Calu3 (cell line): ENCODE measurements at regions not wholly inside any gene's neighbourhood (a gene's known extent, or its start where the extent isn't known, plus 50 kb on each side); places are given as distances from the start of the nearest gene placed in this dataset.

Experiments
- BruUV-seq: library from RNA; stranded (reverse); fragments of 400-500 nt; replicated peaks from 2 replicates; lab custom pipeline; 2021; lab: Mats Ljungman, UMichigan
- CTCF ChIA-PET: fragments of 300-600 bp; sonication (Branson Sonifier 250); formaldehyde crosslinking; loops from one replicate; lab custom pipeline; 2022; ENCODE audit warnings: antibody characterized with exemption; lab: Charles Lee
- DNase-seq: peaks from one replicate; pipeline ENCODE4 v3.0.0; 2022
- H3K27ac Mint-ChIP-seq: one replicate; pipeline ENCODE4 v1.8.0; 2022; ENCODE audit warnings: mixed read lengths; ENCODE audit not compliant: unreplicated experiment
- H3K27me3 Mint-ChIP-seq: one replicate; pipeline ENCODE4 v1.8.0; 2022; ENCODE audit warnings: mixed read lengths; ENCODE audit not compliant: unreplicated experiment
- H3K36me3 Mint-ChIP-seq: one replicate; pipeline ENCODE4 v1.8.0; 2022; ENCODE audit warnings: mild to moderate bottlenecking, moderate library complexity, mixed read lengths; ENCODE audit not compliant: insufficient read depth, unreplicated experiment
- H3K4me1 Mint-ChIP-seq: one replicate; pipeline ENCODE4 v1.8.0; 2022; ENCODE audit warnings: mild to moderate bottlenecking, low read depth, mixed read lengths; ENCODE audit not compliant: unreplicated experiment
- H3K4me3 Mint-ChIP-seq: one replicate; pipeline ENCODE4 v1.8.0; 2022; ENCODE audit warnings: mild to moderate bottlenecking, low read depth, moderate library complexity, mixed read lengths; ENCODE audit not compliant: unreplicated experiment
- H3K9me3 Mint-ChIP-seq: one replicate; pipeline ENCODE4 v1.8.0; 2022; ENCODE audit warnings: low read depth, mixed read lengths; ENCODE audit not compliant: unreplicated experiment
- intact Hi-C: fragments of 100-400 bp; cut with micrococcal nuclease; formaldehyde crosslinking; loops from one replicate; pipeline ENCODE4 v1.10.0; 2022; ENCODE audit not compliant: unreplicated experiment
- TF ChIP-seq, protein P1 (sequence below): fragments of 200-600 bp; IDR thresholded peaks from one replicate; pipeline ENCODE4 v1.8.0; 2022; ENCODE audit warnings: antibody characterized with exemption; ENCODE audit not compliant: unreplicated experiment

DNA sequence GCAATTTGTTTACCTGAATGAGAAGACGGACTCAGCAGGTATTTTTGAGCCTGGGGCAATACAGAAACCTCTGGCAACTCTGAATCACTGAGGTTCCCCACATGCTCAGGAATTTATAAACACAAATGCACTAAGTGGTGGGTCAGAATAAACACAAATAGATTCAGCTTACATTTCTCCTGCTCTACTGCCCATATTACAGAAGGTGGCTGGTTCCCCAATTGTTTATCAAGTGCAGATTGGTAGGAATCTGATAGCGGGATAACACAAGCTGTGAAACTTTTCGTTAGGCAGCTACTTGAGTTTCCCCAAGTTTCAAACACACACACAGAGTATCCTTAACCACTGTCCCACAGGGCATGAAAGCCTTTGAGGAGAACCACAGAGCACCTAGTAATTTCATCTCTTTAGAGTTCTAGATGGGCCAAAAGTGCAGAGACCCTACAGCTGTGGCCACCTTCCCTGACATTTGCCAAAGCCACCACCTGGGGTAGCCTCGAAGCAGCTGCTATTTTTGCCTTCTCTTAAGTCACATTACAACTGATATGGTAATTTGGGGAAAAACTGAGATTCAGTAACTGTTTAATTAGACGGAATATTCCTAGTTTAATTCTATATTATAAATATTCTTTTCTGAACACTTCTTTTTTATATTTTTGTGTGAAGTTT, 204.2 kb upstream of the PTCHD4 start:
- CTCF ChIA-PET, result no interaction called here

DNA sequence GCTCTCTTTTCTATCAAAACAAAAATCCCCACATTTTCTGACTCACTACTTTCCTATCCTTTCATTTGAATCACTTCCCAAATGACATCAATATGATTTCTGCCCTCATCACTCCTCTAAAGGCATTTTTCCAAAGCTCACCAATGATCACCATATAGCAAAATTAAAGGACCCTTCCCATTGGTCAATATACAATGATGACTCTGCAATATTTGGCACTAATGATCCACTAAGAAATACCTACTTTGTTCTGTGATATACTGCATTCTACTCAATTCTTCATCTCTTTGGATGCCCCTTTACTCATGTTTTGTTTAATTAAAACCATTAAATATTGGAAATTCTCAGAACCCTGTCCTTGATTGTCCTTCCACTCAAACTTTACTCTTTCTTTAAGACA, 200.3 kb upstream of the PTCHD4 start:
- TF ChIP-seq, protein P1, sequence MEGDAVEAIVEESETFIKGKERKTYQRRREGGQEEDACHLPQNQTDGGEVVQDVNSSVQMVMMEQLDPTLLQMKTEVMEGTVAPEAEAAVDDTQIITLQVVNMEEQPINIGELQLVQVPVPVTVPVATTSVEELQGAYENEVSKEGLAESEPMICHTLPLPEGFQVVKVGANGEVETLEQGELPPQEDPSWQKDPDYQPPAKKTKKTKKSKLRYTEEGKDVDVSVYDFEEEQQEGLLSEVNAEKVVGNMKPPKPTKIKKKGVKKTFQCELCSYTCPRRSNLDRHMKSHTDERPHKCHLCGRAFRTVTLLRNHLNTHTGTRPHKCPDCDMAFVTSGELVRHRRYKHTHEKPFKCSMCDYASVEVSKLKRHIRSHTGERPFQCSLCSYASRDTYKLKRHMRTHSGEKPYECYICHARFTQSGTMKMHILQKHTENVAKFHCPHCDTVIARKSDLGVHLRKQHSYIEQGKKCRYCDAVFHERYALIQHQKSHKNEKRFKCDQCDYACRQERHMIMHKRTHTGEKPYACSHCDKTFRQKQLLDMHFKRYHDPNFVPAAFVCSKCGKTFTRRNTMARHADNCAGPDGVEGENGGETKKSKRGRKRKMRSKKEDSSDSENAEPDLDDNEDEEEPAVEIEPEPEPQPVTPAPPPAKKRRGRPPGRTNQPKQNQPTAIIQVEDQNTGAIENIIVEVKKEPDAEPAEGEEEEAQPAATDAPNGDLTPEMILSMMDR, result no peak
- Mint-ChIP-seq H3K27me3 (no peaks in the 10 kb centered on the region), H3K4me1 (no peaks in the 10 kb centered on the region), H3K27ac (no peak overlapping the region), H3K9me3 (no peaks in the 10 kb centered on the region), H3K36me3 (no peaks in the 10 kb centered on the region), H3K4me3 (no peak overlapping the region)
- CTCF ChIA-PET, result no interaction called here
- intact Hi-C loops, result loop anchor here (10.0 kb wide), 1 partner anchor 454 kb away; no protein-coding TSS in a partner anchor
- BruUV-seq, result no TSS peak
- no peak for DNase-seq

More for the DNA sequence above, 204.2 kb upstream of the PTCHD4 start:
- intact Hi-C loops, result loop anchor here (10.0 kb wide), 1 partner anchor 450 kb away; no protein-coding TSS in a partner anchor
- no peak for DNase-seq
- H3K4me3 Mint-ChIP-seq, result no peak overlapping the region
- H3K27ac Mint-ChIP-seq, result no peak overlapping the region
- H3K36me3 Mint-ChIP-seq, result no peaks in the 10 kb centered on the region
- TF ChIP-seq, protein P1, result no peak
- no TSS peak for BruUV-seq
- no peaks in the 10 kb centered on the region for H3K9me3 Mint-ChIP-seq
- H3K27me3 Mint-ChIP-seq, result no peaks in the 10 kb centered on the region
- H3K4me1 Mint-ChIP-seq, result no peaks in the 10 kb centered on the region

DNA sequence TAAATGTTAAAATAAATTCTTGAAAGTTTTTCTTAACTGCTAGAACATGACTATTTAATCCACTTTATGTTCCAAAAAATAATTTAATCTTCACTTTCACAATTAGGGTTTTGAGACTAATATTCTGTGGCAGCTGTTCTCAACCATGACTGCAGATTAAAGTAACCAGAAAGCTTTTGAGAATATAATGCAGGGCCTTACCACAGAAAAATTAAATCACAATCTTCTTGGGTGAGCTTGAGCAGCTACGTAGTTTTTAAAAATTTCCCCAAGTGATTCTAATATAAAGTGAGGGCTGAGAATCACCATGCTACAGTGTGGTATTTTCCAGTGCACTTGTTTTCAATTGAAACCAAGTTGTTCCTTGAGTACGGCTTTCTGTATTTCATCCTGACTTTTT, 196.6 kb upstream of the PTCHD4 start:
- BruUV-seq, result no TSS peak
- Mint-ChIP-seq H3K27ac (no peak overlapping the region), H3K27me3 (no peaks in the 10 kb centered on the region), H3K36me3 (no peaks in the 10 kb centered on the region), H3K4me1 (no peaks in the 10 kb centered on the region), H3K9me3 (peaks cover 9% of the 10 kb centered on the region), H3K4me3 (no peak overlapping the region)
- no peak for DNase-seq
- CTCF ChIA-PET, result no interaction called here
- intact Hi-C loops, result no loop called here
- TF ChIP-seq, protein P1, result no peak

DNA sequence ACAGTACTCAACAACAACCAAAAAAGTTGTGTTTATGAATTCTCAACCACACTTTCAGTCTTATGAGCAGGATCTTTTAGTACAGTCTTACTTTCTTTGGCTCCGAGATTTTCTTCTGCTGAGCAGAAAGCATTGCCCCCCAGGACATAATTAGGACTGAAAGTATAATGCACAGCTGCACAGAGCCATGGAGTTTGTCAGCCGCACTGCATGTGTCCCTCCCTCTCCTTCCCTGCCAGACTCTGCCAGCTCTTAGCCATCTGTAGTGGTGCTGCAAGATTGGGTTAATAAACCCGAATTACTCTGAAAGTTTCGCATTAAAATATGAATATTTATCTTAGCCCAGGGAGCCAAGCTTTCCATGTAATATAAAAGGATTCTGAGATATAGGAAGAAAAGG, 179.6 kb upstream of the PTCHD4 start:
- CTCF ChIA-PET, result no interaction called here
- no peak overlapping the region for H3K4me3 Mint-ChIP-seq
- no peak overlapping the region for H3K27ac Mint-ChIP-seq
- no peak for DNase-seq
- H3K4me1 Mint-ChIP-seq, result no peaks in the 10 kb centered on the region
- TF ChIP-seq, protein P1, result no peak
- BruUV-seq, result no TSS peak
- intact Hi-C loops, result no loop called here
- no peaks in the 10 kb centered on the region for H3K36me3 Mint-ChIP-seq
- H3K27me3 Mint-ChIP-seq, result no peaks in the 10 kb centered on the region
- peaks cover 2% of the 10 kb centered on the region for H3K9me3 Mint-ChIP-seq
